ENCODE measurements at regions not wholly inside any gene's neighbourhood (a gene's known extent, or its start where the extent isn't known, plus 50 kb on each side); places are given as distances from the start of the nearest gene placed in this dataset.

DNA sequence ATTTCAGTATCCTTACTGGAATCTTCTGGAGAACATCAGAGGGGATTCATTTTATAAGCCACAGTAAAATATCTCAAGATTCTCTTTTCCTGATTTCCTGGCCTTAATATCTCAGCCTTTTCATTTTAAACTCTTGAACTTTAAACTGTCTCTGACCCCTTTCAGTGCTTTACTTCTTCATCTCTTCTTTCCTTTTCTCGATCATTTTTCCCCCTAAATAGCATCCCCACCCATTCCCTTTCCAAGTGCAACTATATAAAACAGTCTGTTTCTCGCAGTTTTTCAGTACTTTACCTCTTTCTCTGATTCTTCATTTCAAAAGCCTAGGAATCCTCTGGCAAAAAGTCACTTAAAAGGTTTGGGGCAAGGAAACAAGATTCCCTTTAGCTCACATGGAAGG lies 80.5 kb downstream of the PALM2AKAP2 start:
- H3K9ac ChIP-seq (ENCODE audit: low read length): no peak overlapping the region
- no peaks in the 10 kb centered on the region for H3K27me3 ChIP-seq (ENCODE audit: control insufficient read depth, insufficient read depth, low read length)
- H3K4me3 ChIP-seq (ENCODE audit: low read depth, low read length): no peak overlapping the region
- peaks cover 6% of the 10 kb centered on the region; the same call in 1 of the 2 replicates for H3K4me1 ChIP-seq (ENCODE audit: control insufficient read depth, insufficient read depth, low read length)
- no peaks in the 10 kb centered on the region for H3K9me3 ChIP-seq (ENCODE audit: control insufficient read depth, insufficient read depth, low read depth, low read length)
- H3K27ac ChIP-seq (ENCODE audit: low read depth, low read length): no peak overlapping the region
- H3K36me3 ChIP-seq (ENCODE audit: control insufficient read depth, insufficient read depth, low read length): no peaks in the 10 kb centered on the region

DNA sequence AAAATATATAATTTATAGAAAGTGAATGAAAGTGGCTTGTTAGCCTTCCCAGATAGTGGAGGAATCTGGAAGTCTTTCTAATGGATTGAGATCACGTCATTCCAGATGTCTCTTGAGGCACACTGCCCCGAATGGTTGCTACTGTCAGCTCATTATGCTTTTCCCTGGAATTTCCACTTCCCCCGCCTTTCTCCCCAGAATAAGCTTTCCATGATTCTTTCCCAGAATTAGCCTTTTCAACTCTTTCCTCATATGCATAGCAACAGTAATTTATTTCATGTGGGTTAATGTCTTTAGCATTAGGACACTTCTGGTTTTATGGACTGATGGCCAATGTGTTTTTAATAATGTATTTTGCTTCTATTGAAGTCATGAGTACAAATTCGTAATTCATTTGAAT lies 81.5 kb downstream of the PALM2AKAP2 start:
- Histone ChIP-seq H3K4me3 (ENCODE audit: low read depth, low read length) (no peak overlapping the region), H3K27ac (ENCODE audit: low read depth, low read length) (no peak overlapping the region), H3K4me1 (ENCODE audit: control insufficient read depth, insufficient read depth, low read length) (peaks cover 6% of the 10 kb centered on the region; the same call in 1 of the 2 replicates), H3K27me3 (ENCODE audit: control insufficient read depth, insufficient read depth, low read length) (no peaks in the 10 kb centered on the region), H3K36me3 (ENCODE audit: control insufficient read depth, insufficient read depth, low read length) (no peaks in the 10 kb centered on the region), H3K9me3 (ENCODE audit: control insufficient read depth, insufficient read depth, low read depth, low read length) (no peaks in the 10 kb centered on the region), H3K9ac (ENCODE audit: low read length) (no peak overlapping the region)

DNA sequence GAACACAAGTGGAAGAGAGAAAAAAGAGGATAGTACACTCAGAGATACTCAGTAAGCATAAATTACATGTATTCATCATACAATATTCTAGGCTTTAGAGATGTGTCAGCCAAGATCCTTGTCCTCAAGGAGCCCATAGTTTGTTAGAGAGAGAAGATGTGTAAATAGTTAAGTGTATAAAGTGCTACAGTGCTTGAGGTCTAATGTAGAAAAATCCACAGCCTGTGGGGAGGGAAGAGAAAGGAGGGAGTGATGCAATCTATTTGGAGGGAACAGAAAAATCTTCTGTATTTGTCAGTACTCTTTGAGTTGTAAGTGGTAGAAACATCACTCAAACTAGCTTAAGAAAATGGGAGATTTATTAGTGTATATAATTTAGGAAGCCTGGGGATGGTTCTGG lies 81.9 kb downstream of the PALM2AKAP2 start:
- Histone ChIP-seq H3K4me3 (ENCODE audit: low read depth, low read length) (no peak overlapping the region), H3K4me1 (ENCODE audit: control insufficient read depth, insufficient read depth, low read length) (peaks cover 3% of the 10 kb centered on the region; the same call in 1 of the 2 replicates), H3K27ac (ENCODE audit: low read depth, low read length) (no peak overlapping the region), H3K9ac (ENCODE audit: low read length) (no peak overlapping the region), H3K9me3 (ENCODE audit: control insufficient read depth, insufficient read depth, low read depth, low read length) (no peaks in the 10 kb centered on the region), H3K36me3 (ENCODE audit: control insufficient read depth, insufficient read depth, low read length) (no peaks in the 10 kb centered on the region), H3K27me3 (ENCODE audit: control insufficient read depth, insufficient read depth, low read length) (no peaks in the 10 kb centered on the region)

DNA sequence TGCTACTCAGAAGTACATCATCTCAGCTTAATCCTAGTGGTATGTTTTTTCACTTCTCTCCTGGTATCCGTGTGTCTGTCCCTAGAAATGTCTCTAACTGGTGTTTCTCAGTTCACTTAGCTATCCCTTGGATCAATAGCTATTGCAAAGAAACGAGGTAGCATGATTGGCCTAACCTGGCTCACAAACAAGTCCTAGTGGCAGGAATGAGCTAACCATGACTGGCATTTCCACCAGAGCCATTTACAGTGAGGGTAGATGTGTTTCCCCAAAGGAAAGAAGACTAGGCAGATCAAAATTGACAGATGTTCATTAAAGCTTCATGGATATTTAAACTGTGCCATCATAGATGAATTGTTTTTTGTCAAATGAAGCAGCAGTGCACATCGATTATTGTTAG lies 82.5 kb downstream of the PALM2AKAP2 start:
- Histone ChIP-seq H3K36me3 (ENCODE audit: control insufficient read depth, insufficient read depth, low read length) (no peaks in the 10 kb centered on the region), H3K9ac (ENCODE audit: low read length) (no peak overlapping the region), H3K4me1 (ENCODE audit: control insufficient read depth, insufficient read depth, low read length) (no peaks in the 10 kb centered on the region), H3K27ac (ENCODE audit: low read depth, low read length) (no peak overlapping the region), H3K4me3 (ENCODE audit: low read depth, low read length) (no peak overlapping the region), H3K27me3 (ENCODE audit: control insufficient read depth, insufficient read depth, low read length) (no peaks in the 10 kb centered on the region), H3K9me3 (ENCODE audit: control insufficient read depth, insufficient read depth, low read depth, low read length) (no peaks in the 10 kb centered on the region)

DNA sequence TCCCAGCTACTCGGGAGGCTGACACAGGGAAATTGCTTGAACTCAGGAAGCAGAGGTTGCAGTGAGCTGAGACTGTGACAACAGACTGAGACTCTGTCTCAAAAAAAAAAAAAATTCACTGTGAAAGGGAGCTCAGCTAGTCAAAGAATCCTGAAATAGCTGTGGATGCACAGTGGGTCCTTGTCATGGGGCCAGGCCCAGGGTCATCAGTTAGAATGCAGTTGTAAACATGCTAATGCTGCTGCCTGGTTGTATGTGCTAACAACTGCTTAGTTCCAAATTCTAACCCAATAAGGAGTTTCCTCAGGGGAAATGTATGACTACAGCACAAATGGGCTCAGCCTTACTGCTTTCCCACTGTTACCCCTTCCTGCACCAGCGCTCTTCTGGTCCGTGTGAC lies 84.0 kb downstream of the PALM2AKAP2 start:
- no peaks in the 10 kb centered on the region for H3K27me3 ChIP-seq (ENCODE audit: control insufficient read depth, insufficient read depth, low read length)
- no peak overlapping the region for H3K9ac ChIP-seq (ENCODE audit: low read length)
- H3K36me3 ChIP-seq (ENCODE audit: control insufficient read depth, insufficient read depth, low read length): no peaks in the 10 kb centered on the region
- no peak overlapping the region for H3K4me3 ChIP-seq (ENCODE audit: low read depth, low read length)
- H3K9me3 ChIP-seq (ENCODE audit: control insufficient read depth, insufficient read depth, low read depth, low read length): no peaks in the 10 kb centered on the region
- no peaks in the 10 kb centered on the region for H3K4me1 ChIP-seq (ENCODE audit: control insufficient read depth, insufficient read depth, low read length)
- no peak overlapping the region for H3K27ac ChIP-seq (ENCODE audit: low read depth, low read length)

DNA sequence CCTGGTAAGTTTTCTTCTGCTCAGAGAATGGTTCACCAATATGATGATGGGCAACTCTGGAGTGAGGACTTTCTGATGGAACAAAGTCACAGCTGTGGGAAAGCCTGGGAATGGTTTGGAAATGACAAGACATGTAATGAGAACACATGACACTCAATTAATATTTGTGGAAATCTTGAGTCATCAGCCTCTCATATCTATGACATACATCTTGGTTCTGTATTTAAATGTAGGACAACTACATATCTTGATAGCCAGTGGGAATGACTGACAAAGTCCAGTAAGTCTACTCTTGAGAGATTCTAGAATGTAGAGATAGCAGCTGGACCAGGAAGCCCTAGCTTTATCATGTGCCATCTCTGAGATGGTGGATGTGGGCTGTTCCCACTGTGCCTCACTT lies 85.5 kb downstream of the PALM2AKAP2 start:
- no peaks in the 10 kb centered on the region for H3K9me3 ChIP-seq (ENCODE audit: control insufficient read depth, insufficient read depth, low read depth, low read length)
- no peak overlapping the region for H3K9ac ChIP-seq (ENCODE audit: low read length)
- H3K27me3 ChIP-seq (ENCODE audit: control insufficient read depth, insufficient read depth, low read length): no peaks in the 10 kb centered on the region
- no peaks in the 10 kb centered on the region for H3K4me1 ChIP-seq (ENCODE audit: control insufficient read depth, insufficient read depth, low read length)
- H3K27ac ChIP-seq (ENCODE audit: low read depth, low read length): no peak overlapping the region
- H3K4me3 ChIP-seq (ENCODE audit: low read depth, low read length): no peak overlapping the region
- H3K36me3 ChIP-seq (ENCODE audit: control insufficient read depth, insufficient read depth, low read length): no peaks in the 10 kb centered on the region

DNA sequence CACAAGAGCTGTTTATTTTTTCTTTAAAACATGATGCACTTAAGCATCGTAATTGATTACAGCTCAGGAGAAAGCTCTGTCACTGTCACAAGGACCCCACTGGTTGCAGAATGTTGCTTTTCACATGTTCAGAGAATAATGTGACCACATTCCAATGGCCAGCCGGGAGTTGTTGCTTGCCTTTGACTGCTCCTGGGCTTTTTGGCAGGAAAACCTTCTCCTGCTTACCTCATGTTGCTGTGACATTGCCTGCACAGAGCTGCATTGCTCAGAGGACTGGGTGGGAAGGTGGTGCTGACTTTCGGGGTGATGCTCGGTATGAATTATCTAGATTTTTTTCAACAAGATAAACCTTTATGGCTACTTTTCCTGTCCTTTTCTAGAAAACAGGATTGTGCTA lies 88.2 kb downstream of the PALM2AKAP2 start:
- Histone ChIP-seq H3K9me3 (ENCODE audit: control insufficient read depth, insufficient read depth, low read depth, low read length) (no peaks in the 10 kb centered on the region), H3K27me3 (ENCODE audit: control insufficient read depth, insufficient read depth, low read length) (no peaks in the 10 kb centered on the region), H3K4me1 (ENCODE audit: control insufficient read depth, insufficient read depth, low read length) (no peaks in the 10 kb centered on the region), H3K27ac (ENCODE audit: low read depth, low read length) (no peak overlapping the region), H3K36me3 (ENCODE audit: control insufficient read depth, insufficient read depth, low read length) (no peaks in the 10 kb centered on the region), H3K4me3 (ENCODE audit: low read depth, low read length) (no peak overlapping the region), H3K9ac (ENCODE audit: low read length) (no peak overlapping the region)

DNA sequence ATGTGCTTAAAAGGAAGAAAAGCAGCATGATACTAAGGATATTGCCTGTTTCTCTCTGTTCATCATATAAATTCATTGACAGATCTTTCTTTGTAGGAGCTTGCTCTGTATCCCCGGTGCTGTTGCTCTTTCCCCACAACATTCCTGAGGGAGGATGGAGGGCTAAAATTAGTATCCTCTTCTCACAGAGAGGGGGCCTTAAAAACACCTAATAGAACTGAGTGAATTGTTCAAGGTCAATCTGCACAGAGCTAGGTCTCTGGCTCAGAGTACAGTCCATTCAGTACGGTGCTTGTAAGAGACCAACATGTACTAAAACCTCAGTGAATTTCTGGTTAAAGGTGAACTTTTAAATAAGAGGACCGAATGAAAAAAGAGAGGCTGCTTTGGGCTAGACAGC lies 88.7 kb downstream of the PALM2AKAP2 start:
- Histone ChIP-seq H3K4me1 (ENCODE audit: control insufficient read depth, insufficient read depth, low read length) (no peaks in the 10 kb centered on the region), H3K9me3 (ENCODE audit: control insufficient read depth, insufficient read depth, low read depth, low read length) (no peaks in the 10 kb centered on the region), H3K27ac (ENCODE audit: low read depth, low read length) (no peak overlapping the region), H3K36me3 (ENCODE audit: control insufficient read depth, insufficient read depth, low read length) (no peaks in the 10 kb centered on the region), H3K4me3 (ENCODE audit: low read depth, low read length) (no peak overlapping the region), H3K27me3 (ENCODE audit: control insufficient read depth, insufficient read depth, low read length) (no peaks in the 10 kb centered on the region), H3K9ac (ENCODE audit: low read length) (no peak overlapping the region)

DNA sequence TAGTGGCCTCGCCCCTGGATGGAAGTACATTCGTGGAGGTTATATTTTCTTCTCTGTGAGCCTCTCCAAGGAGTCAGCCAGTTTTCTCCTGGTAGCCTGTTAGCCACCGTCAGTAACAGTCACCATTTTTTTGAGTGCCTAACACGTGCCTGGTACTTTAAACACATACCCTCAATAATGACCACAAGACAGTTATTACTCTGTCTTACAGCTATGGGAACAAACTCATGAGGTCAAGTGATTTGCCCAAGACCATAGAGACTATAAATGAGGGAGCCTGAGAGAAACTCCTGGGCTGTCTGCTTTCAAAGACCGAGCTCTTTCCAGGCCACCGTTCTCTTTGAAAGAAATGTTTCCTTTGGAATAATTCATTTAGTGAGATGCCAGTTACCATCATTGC lies 90.4 kb downstream of the PALM2AKAP2 start:
- H3K9me3 ChIP-seq (ENCODE audit: control insufficient read depth, insufficient read depth, low read depth, low read length): no peaks in the 10 kb centered on the region
- no peak overlapping the region for H3K27ac ChIP-seq (ENCODE audit: low read depth, low read length)
- H3K27me3 ChIP-seq (ENCODE audit: control insufficient read depth, insufficient read depth, low read length): no peaks in the 10 kb centered on the region
- H3K9ac ChIP-seq (ENCODE audit: low read length): no peak overlapping the region
- H3K36me3 ChIP-seq (ENCODE audit: control insufficient read depth, insufficient read depth, low read length): no peaks in the 10 kb centered on the region
- no peak overlapping the region for H3K4me3 ChIP-seq (ENCODE audit: low read depth, low read length)
- peaks cover 3% of the 10 kb centered on the region; the same call in 1 of the 2 replicates for H3K4me1 ChIP-seq (ENCODE audit: control insufficient read depth, insufficient read depth, low read length)

DNA sequence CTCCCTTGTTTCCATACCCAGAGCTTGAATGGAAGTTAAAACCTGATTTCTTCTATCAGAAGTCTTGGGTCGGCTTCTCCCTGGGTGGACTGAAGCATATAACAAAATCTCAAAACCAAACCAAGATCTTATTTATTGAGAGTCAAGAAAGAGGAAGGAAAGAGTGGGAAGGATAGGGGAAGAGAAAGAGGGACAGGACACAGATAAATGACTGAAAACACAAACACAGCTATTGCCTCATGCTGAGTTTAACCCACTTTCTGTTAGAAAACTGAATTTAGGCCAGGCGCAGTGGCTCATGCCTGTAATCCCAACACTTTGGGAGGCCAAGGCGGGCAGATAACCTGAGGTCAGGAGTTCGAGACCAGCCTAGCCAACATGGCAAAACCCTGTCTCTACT lies 92.9 kb downstream of the PALM2AKAP2 start:
- no peak overlapping the region for H3K4me3 ChIP-seq (ENCODE audit: low read depth, low read length)
- H3K9ac ChIP-seq (ENCODE audit: low read length): no peak overlapping the region
- H3K27me3 ChIP-seq (ENCODE audit: control insufficient read depth, insufficient read depth, low read length): no peaks in the 10 kb centered on the region
- H3K36me3 ChIP-seq (ENCODE audit: control insufficient read depth, insufficient read depth, low read length): no peaks in the 10 kb centered on the region
- H3K27ac ChIP-seq (ENCODE audit: low read depth, low read length): no peak overlapping the region
- H3K4me1 ChIP-seq (ENCODE audit: control insufficient read depth, insufficient read depth, low read length): peaks cover 5% of the 10 kb centered on the region; the same call in 1 of the 2 replicates
- no peaks in the 10 kb centered on the region for H3K9me3 ChIP-seq (ENCODE audit: control insufficient read depth, insufficient read depth, low read depth, low read length)

DNA sequence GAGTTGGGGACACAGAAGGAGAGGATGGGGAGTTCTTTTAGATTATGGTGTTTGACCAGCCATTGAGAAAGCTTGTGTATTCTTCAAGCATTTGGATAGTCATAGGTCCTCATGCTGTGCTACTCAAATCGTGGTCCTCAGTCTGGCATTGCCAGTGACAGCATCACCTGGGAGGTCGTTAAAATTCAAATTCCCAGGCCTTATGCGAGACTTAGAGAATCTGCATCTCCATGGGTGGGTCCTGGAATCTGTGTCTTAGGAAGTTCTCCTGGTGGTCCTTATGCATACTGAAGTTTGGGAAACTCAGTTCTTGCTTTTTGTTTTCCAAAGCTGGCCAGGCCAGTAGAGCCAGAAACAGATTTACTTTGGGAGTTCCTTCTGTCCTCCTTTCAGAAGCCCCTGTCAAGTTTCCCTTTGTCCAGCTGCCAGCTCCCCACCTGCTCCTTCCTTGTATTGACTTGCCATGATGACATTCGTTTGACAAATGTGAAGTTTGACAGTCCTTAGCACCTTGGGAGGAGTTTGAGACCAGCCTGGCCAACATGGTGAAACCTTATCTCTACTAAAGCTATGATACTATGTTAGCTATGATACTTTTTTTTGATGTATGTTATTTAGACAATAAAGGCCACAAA lies 95.6 kb downstream of the PALM2AKAP2 start:
- H3K9me3 ChIP-seq (ENCODE audit: control insufficient read depth, insufficient read depth, low read depth, low read length): no peaks in the 10 kb centered on the region
- no peak overlapping the region for H3K9ac ChIP-seq (ENCODE audit: low read length)
- H3K4me3 ChIP-seq (ENCODE audit: low read depth, low read length): no peak overlapping the region
- no peak overlapping the region for H3K27ac ChIP-seq (ENCODE audit: low read depth, low read length)
- no peaks in the 10 kb centered on the region for H3K36me3 ChIP-seq (ENCODE audit: control insufficient read depth, insufficient read depth, low read length)
- no peaks in the 10 kb centered on the region for H3K27me3 ChIP-seq (ENCODE audit: control insufficient read depth, insufficient read depth, low read length)
- H3K4me1 ChIP-seq (ENCODE audit: control insufficient read depth, insufficient read depth, low read length): peaks cover 5% of the 10 kb centered on the region; the same call in 1 of the 2 replicates

Data from HUES6 (cell line).